ENCODE measurements at regions not wholly inside any gene's neighbourhood (a gene's known extent, or its start where the extent isn't known, plus 50 kb on each side); places are given as distances from the start of the nearest gene placed in this dataset.

DNA sequence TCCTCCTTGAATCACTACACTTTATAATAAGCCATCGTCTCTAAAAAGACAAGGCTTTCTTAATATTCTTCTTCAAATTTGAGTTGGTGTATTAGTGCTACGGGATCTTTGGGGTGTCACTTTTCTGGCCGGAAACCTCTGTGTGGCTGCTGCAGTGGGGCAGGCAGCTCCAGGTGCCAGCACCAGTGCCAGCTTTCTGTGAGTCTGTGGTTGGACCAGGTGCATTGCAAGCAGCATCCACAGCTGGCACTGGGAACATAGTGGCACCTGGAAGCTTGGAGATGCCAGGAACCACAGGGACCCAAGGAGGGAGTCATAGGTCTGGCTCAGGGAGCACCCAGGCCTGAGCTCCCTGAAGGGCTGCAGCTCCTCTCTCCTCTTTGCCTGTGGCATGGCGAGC, 111.8 kb upstream of the RUNX3 start:
- H3K9me3 Mint-ChIP-seq (ENCODE audit: insufficient read depth): no peaks in the 10 kb centered on the region
- Histone ChIP-seq H3K36me3 (replicated peaks in 1 of 2; ENCODE audit: control extremely low read depth in 1 of 2, control insufficient read depth in 1 of 2, extremely low read depth in 1 of 2, insufficient read depth in 2 of 2, low read length in 1 of 2) (no peaks in the 10 kb centered on the region), H4K20me1 (ENCODE audit: control insufficient read depth, insufficient read depth, low read length, poor library complexity, severe bottlenecking) (no peaks in the 10 kb centered on the region), H3K4me2 (replicated peaks; ENCODE audit: low read depth, low read length, poor library complexity, severe bottlenecking) (no peak overlapping the region), H3K4me3 (ENCODE audit: control extremely low read depth in 1 of 5, extremely low read depth in 1 of 5, insufficient read depth in 1 of 5, low read depth in 2 of 5, low read length in 4 of 5) (no peak overlapping the region), H3K27ac (ENCODE audit: low read length in 2 of 2) (no peak overlapping the region), H3K9me3 (ENCODE audit: control extremely low read depth in 1 of 3, control insufficient read depth in 2 of 3, insufficient read depth in 1 of 3, low read length in 2 of 3) (peaks cover 0 to 7% (median 0%) of the 10 kb centered on the region in 3 donors), H2AFZ (ENCODE audit: insufficient read depth, low read depth, low read length, poor library complexity, severe bottlenecking) (no peak overlapping the region), H3K79me2 (ENCODE audit: control insufficient read depth, insufficient read depth, low read length) (no peaks in the 10 kb centered on the region), H3K27me3 (replicated peaks in 1 of 4; ENCODE audit: control extremely low read depth in 1 of 4, control insufficient read depth in 3 of 4, insufficient read depth in 4 of 4, low read length in 3 of 4) (peaks cover 0 to 7% (median 0%) of the 10 kb centered on the region in 4 experiments), H3K4me1 (ENCODE audit: control insufficient read depth in 2 of 2, insufficient read depth in 2 of 2, low read length in 2 of 2) (peaks cover 13 to 24% of the 10 kb centered on the region in 2 donors), H3K9ac (ENCODE audit: low read length) (no peak overlapping the region)
- H3K27ac Mint-ChIP-seq: no peak overlapping the region
- ATAC-seq (ENCODE audit: low read depth) (no peak), DNase-seq (no peak)
- POLR2A ChIA-PET: no interaction called here
- peaks cover 15% of the 10 kb centered on the region for H3K4me1 Mint-ChIP-seq
- intact Hi-C loops (cut with micrococcal nuclease): no loop called here
- no peak overlapping the region for H3K4me3 Mint-ChIP-seq
- peaks cover 5% of the 10 kb centered on the region for H3K27me3 Mint-ChIP-seq
- no peak for TF ChIP-seq EZH2 (IDR thresholded peaks at IDR 0.05; ENCODE audit: borderline replicate concordance, insufficient read depth, low read depth, low read length, poor library complexity, severe bottlenecking)
- TF ChIP-seq, protein P1, sequence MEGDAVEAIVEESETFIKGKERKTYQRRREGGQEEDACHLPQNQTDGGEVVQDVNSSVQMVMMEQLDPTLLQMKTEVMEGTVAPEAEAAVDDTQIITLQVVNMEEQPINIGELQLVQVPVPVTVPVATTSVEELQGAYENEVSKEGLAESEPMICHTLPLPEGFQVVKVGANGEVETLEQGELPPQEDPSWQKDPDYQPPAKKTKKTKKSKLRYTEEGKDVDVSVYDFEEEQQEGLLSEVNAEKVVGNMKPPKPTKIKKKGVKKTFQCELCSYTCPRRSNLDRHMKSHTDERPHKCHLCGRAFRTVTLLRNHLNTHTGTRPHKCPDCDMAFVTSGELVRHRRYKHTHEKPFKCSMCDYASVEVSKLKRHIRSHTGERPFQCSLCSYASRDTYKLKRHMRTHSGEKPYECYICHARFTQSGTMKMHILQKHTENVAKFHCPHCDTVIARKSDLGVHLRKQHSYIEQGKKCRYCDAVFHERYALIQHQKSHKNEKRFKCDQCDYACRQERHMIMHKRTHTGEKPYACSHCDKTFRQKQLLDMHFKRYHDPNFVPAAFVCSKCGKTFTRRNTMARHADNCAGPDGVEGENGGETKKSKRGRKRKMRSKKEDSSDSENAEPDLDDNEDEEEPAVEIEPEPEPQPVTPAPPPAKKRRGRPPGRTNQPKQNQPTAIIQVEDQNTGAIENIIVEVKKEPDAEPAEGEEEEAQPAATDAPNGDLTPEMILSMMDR (IDR thresholded peaks at IDR 0.05): no peak
- 37% methylated on average over 2 of the region's 4 CpGs for WGBS (ENCODE audit: insufficient coverage)
- CTCF ChIA-PET: interaction anchor here (0.9 to 2.7 kb wide), 8 partner anchors 46 to 194 kb away, joined by 3 to 14 read pairs (median 3); partner anchors contain the start of gene RUNX3

DNA sequence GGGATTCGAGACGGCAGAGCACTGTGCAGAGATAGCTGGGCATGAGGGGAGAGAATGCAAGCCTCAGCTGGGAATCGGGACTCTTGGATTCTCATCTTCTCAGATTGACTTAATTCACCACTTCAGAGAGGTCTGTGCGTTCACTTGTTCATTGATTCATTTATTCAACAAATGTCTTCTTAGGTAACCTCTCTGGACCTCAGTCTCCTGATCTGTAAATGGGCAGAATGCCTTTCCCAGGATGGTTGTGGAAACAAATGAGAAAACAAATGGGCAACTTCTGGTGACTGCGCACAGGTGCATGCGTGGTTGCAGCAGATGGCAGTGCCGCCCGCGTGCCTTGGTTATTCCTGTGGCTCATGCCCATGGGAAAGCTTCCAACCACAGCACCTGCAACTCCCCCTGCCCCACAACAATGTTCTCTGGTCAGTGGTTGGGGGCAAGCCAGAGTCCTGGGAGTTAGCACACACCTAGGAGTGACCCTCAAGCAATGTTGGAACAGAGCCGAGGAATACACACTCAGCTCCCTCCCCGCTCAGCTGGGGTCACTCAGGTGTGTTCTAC, 110.1 kb upstream of the RUNX3 start:
- H3K27me3 Mint-ChIP-seq: peaks cover 5% of the 10 kb centered on the region
- no peaks in the 10 kb centered on the region for H3K9me3 Mint-ChIP-seq (ENCODE audit: insufficient read depth)
- Histone ChIP-seq H3K9me3 (ENCODE audit: control extremely low read depth in 1 of 3, control insufficient read depth in 2 of 3, insufficient read depth in 1 of 3, low read length in 2 of 3) (peaks cover 0 to 7% (median 0%) of the 10 kb centered on the region in 3 donors), H3K36me3 (replicated peaks in 1 of 2; ENCODE audit: control extremely low read depth in 1 of 2, control insufficient read depth in 1 of 2, extremely low read depth in 1 of 2, insufficient read depth in 2 of 2, low read length in 1 of 2) (no peaks in the 10 kb centered on the region), H4K20me1 (ENCODE audit: control insufficient read depth, insufficient read depth, low read length, poor library complexity, severe bottlenecking) (no peaks in the 10 kb centered on the region), H3K9ac (ENCODE audit: low read length) (no peak overlapping the region), H3K27ac (ENCODE audit: low read length in 2 of 2) (no peak overlapping the region), H3K4me3 (ENCODE audit: control extremely low read depth in 1 of 5, extremely low read depth in 1 of 5, insufficient read depth in 1 of 5, low read depth in 2 of 5, low read length in 4 of 5) (no peak overlapping the region), H3K27me3 (replicated peaks in 1 of 4; ENCODE audit: control extremely low read depth in 1 of 4, control insufficient read depth in 3 of 4, insufficient read depth in 4 of 4, low read length in 3 of 4) (peaks cover 0 to 7% (median 0%) of the 10 kb centered on the region in 4 experiments), H3K4me1 (ENCODE audit: control insufficient read depth in 2 of 2, insufficient read depth in 2 of 2, low read length in 2 of 2) (peaks cover 8 to 21% of the 10 kb centered on the region in 2 donors), H3K4me2 (replicated peaks; ENCODE audit: low read depth, low read length, poor library complexity, severe bottlenecking) (no peak overlapping the region), H2AFZ (ENCODE audit: insufficient read depth, low read depth, low read length, poor library complexity, severe bottlenecking) (no peak overlapping the region), H3K79me2 (ENCODE audit: control insufficient read depth, insufficient read depth, low read length) (peaks cover 11% of the 10 kb centered on the region)
- H3K4me1 Mint-ChIP-seq: peaks cover 10% of the 10 kb centered on the region
- H3K27ac Mint-ChIP-seq: no peak overlapping the region
- DNase-seq: no peak
- 65% methylated on average over 8 of the region's 11 CpGs for WGBS (ENCODE audit: insufficient coverage)
- ChIA-PET POLR2A (no interaction called here), CTCF (interaction anchor here (1.5 to 9.0 kb wide), 4 partner anchors 92 to 190 kb away, joined by 4 to 320 read pairs (median 64); partner anchors contain the start of gene RUNX3)
- H3K4me3 Mint-ChIP-seq: no peak overlapping the region
- no peak for ATAC-seq (ENCODE audit: low read depth)
- intact Hi-C loops (cut with micrococcal nuclease): no loop called here
- TF ChIP-seq EZH2 (IDR thresholded peaks at IDR 0.05; ENCODE audit: borderline replicate concordance, insufficient read depth, low read depth, low read length, poor library complexity, severe bottlenecking): no peak
